Osteoblast (primary cell): ENCODE measurements at regions not wholly inside any gene's neighbourhood (a gene's known extent, or its start where the extent isn't known, plus 50 kb on each side); places are given as distances from the start of the nearest gene placed in this dataset.
"Not testable (repeated sequence)": the region's sequence is repeated elsewhere in the genome, so short reads cannot be mapped to it uniquely, and the experiment has no call there.

ENCODE experiments used
- DNase-seq: peaks from one replicate; pipeline ENCODE4 v3.0.0; 2011; ENCODE audit warnings: low spot score, mixed read lengths; ENCODE audit not compliant: insufficient read length; ENCODE audit errors: missing footprints
- H2AFZ ChIP-seq: 2 replicates; pipeline ENCODE4 v1.6.0; 2011; ENCODE audit warnings: mild to moderate bottlenecking, low read length
- H3K27ac ChIP-seq: 2 replicates; pipeline ENCODE4 v1.5.1; 2011; ENCODE audit warnings: mild to moderate bottlenecking, low read depth, low read length, moderate library complexity
- H3K27me3 ChIP-seq: 2 replicates; pipeline ENCODE4 v1.6.0; 2012; ENCODE audit warnings: mild to moderate bottlenecking, control low read depth, inconsistent platforms, low read length, moderate library complexity; ENCODE audit not compliant: insufficient read depth
- H3K36me3 ChIP-seq: 2 replicates; pipeline ENCODE4 v1.5.1; 2011; ENCODE audit warnings: mild to moderate bottlenecking, low read length, control low read depth, moderate library complexity; ENCODE audit not compliant: insufficient read depth
- H3K4me1 ChIP-seq: 2 replicates; pipeline ENCODE4 v1.5.1; 2011; ENCODE audit warnings: mild to moderate bottlenecking, low read length, control low read depth, moderate library complexity; ENCODE audit not compliant: insufficient read depth
- H3K4me2 ChIP-seq: 2 replicates; pipeline ENCODE4 v1.6.0; 2011; ENCODE audit warnings: mild to moderate bottlenecking, low read length; ENCODE audit not compliant: insufficient read depth
- H3K4me3 ChIP-seq: fragments of 200-600 bp; sonication (generic); 3 replicates; pipeline ENCODE4 v1.5.1; 2012; ENCODE audit warnings: mild to moderate bottlenecking, low read length, inconsistent platforms; ENCODE audit not compliant: insufficient read depth
- H3K79me2 ChIP-seq: 2 replicates; pipeline ENCODE4 v1.6.0; 2012; ENCODE audit warnings: mild to moderate bottlenecking, low read length, control low read depth, inconsistent platforms; ENCODE audit not compliant: insufficient read depth
- H3K9me3 ChIP-seq: 2 replicates; pipeline ENCODE4 v1.5.1; 2011; ENCODE audit warnings: low read depth, low read length, control low read depth
- H4K20me1 ChIP-seq: 2 replicates; pipeline ENCODE4 v1.6.0; 2012; ENCODE audit warnings: mild to moderate bottlenecking, low read length, control low read depth; ENCODE audit not compliant: insufficient read depth
- CTCF ChIP-seq: IDR thresholded peaks from 2 replicates; pipeline ENCODE4 v1.5.1; 2011; ENCODE audit warnings: mild to moderate bottlenecking, low read depth, low read length, moderate library complexity; ENCODE audit errors: extremely low read depth

DNA sequence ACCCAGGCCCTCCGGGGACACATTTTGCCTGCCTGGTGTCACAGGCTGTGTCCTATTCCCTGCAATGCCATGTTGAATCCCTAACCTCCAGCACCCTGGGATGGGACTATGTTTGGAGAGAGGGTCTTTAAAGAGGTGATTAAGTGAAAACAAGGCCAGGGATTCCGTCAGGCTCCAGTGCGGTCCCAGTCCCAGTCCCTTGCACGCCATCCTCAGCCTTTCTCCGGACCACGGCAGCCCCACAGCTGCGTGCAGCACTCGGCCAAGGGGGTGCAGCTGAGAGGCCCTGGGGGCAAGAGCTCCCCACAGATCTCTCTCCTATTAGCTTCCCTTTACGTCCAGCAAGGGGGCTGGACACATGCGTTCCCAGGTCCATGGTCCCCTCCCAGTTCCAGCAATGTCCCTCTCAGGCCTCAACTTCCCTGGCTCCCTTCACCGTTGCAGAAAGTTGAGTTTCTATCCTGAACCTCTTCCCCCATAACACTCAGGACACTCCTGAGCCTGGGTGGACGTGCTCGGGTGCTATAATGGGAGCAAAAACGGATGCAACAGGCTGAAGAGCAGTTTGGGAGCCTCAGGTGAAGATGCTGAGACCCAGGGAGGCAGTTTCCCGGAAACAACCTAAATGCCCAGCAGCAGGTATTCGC, 1422.7 kb downstream of the BRD1 start:
- Histone ChIP-seq H3K4me3 (no peak overlapping the region), H3K9me3 (no peaks in the 10 kb centered on the region), H3K27ac (no peak overlapping the region), H3K36me3 (no peaks in the 10 kb centered on the region), H3K4me1 (no peaks in the 10 kb centered on the region), H3K27me3 (no peaks in the 10 kb centered on the region), H3K79me2 (no peaks in the 10 kb centered on the region), H4K20me1 (no peaks in the 10 kb centered on the region), H3K4me2 (no peak overlapping the region), H2AFZ (no peak overlapping the region)
- no peak for TF ChIP-seq CTCF
- peak; percentile 65 for DNase-seq

- no peaks in the 10 kb centered on the region for H4K20me1 ChIP-seq
- H3K36me3 ChIP-seq, result no peaks in the 10 kb centered on the region
- H3K4me2 ChIP-seq, result no peak overlapping the region
- DNase-seq, result peak; percentile 29
- TF ChIP-seq CTCF, result no peak
- H3K27ac ChIP-seq, result no peak overlapping the region
- no peaks in the 10 kb centered on the region for H3K4me1 ChIP-seq
- no peak overlapping the region for H2AFZ ChIP-seq
- H3K79me2 ChIP-seq, result no peaks in the 10 kb centered on the region
- H3K9me3 ChIP-seq, result no peaks in the 10 kb centered on the region
- H3K4me3 ChIP-seq, result no peak overlapping the region
- H3K27me3 ChIP-seq, result no peaks in the 10 kb centered on the region
Observed at GRCh38 chr22:48403521-48404403, 1423.9 kb downstream of the BRD1 start.

DNA sequence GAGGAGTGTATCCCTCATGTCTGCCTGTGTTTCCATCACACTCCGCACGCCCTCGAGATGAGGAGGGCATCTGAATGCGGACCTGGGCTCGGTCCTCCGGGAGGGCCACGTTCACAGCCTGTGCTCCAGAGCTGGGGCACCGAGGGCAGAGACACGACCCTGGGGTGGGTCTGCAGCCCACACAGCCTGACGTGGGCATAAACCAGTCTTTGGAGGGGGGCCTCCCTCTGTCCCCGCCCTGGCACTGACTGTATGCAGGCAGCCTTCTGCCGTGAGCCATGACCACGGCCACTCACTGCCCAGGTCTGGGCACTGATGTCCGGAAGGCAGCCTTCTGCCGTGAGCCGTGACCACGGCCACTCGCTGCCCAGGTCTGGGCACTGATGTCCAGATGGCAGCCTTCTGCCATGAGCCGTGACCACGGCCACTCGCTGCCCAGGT, 1425.1 kb downstream of the BRD1 start:
- H3K4me3 ChIP-seq, result no peak overlapping the region
- H3K27ac ChIP-seq, result no peak overlapping the region
- H3K36me3 ChIP-seq, result no peaks in the 10 kb centered on the region
- no peaks in the 10 kb centered on the region for H3K4me1 ChIP-seq
- no peaks in the 10 kb centered on the region for H3K9me3 ChIP-seq
- no peaks in the 10 kb centered on the region for H3K27me3 ChIP-seq
- no peaks in the 10 kb centered on the region for H3K79me2 ChIP-seq
- no peak overlapping the region for H2AFZ ChIP-seq
- no peaks in the 10 kb centered on the region for H4K20me1 ChIP-seq
- no peak overlapping the region for H3K4me2 ChIP-seq
- DNase-seq, result no peak
- TF ChIP-seq CTCF, result no peak

DNA sequence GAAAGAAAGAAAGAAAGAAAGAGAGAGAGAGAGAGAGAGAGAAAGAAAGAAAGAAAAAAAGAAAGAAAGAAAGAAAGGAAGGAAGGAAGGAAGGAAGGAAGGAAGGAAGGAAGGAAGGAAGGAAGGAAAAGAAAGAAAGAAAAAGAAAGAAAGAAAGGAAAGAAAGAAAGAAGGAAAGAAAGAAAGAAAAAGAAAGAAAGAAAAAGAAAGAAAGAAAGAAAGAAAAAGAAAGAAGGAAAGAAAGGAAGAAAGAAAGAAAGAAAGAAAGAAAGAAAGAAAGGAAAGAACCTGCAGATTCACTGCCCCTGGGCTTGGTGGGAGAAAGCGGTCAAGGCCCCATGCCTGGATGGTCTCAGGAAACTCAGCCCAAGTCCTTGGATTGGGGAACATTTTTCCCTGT, 1426.2 kb downstream of the BRD1 start:
- not testable (repeated sequence) for H3K27me3 ChIP-seq, H3K27ac ChIP-seq, H2AFZ ChIP-seq, H3K4me3 ChIP-seq, H3K36me3 ChIP-seq, H3K4me1 ChIP-seq, H3K4me2 ChIP-seq, H3K79me2 ChIP-seq, H4K20me1 ChIP-seq, H3K9me3 ChIP-seq
- DNase-seq, result peak; percentile 46
